Breast epithelium (tissue), 3 donors: ENCODE measurements at regions not wholly inside any gene's neighbourhood (a gene's known extent, or its start where the extent isn't known, plus 50 kb on each side); places are given as distances from the start of the nearest gene placed in this dataset.

ENCODE experiments used
- CTCF ChIP-seq, 3 donors: fragments of 450-650 bp; IDR thresholded peaks; one replicate each; pipeline ENCODE4 v1.5.1; 2016 to 2017; ENCODE audit warnings: antibody characterized with exemption in 3 of 3, mild to moderate bottlenecking in 3 of 3, moderate library complexity in 3 of 3
- POLR2A ChIP-seq: fragments of 450-650 bp; IDR thresholded peaks from one replicate; pipeline ENCODE4 v1.6.1; 2016; ENCODE audit warnings: antibody characterized with exemption, mild to moderate bottlenecking, moderate library complexity

DNA sequence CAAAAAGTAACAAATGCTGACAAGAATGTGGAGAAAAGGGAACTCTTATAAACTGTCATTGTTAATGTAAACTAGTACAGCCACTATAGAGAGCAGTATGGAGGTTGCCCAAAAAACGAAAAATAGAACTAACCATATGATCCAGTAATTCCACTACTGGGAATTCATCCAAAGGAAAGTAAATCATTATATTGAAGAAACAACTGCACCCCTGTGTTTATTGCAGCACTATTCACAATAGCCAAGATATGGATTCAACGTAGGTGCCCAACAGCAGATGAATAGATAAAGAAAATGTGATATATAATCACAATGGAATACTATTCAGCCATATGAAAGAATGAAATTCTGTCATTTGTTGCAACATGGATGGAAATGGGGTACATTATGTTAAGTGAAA is 188.0 kb upstream of the E2F7 start:
- TF ChIP-seq CTCF (IDR thresholded peaks at IDR 0.05), result no peak
- TF ChIP-seq POLR2A, result no peak
